ENCODE measurements at regions not wholly inside any gene's neighbourhood (a gene's known extent, or its start where the extent isn't known, plus 50 kb on each side); places are given as distances from the start of the nearest gene placed in this dataset.

- H3K4me3 ChIP-seq (IDR thresholded peaks at IDR 0.05; ENCODE audit: insufficient read depth, low read depth, low read length) = no peak overlapping the region
- H3K4me2 ChIP-seq = no peak overlapping the region
- H3K27ac ChIP-seq = no peak overlapping the region
- no peaks in the 10 kb centered on the region for H3K27me3 ChIP-seq (ENCODE audit: insufficient read depth, low read depth)
- H3K79me2 ChIP-seq (ENCODE audit: insufficient read depth, low read depth) = no peaks in the 10 kb centered on the region
- H3K36me3 ChIP-seq (ENCODE audit: insufficient read depth) = no peaks in the 10 kb centered on the region
- no peaks in the 10 kb centered on the region; the same call in 1 of the 2 replicates for H4K20me1 ChIP-seq (ENCODE audit: insufficient read depth)
- no peak overlapping the region for H2AFZ ChIP-seq (ENCODE audit: low read depth)
- TF ChIP-seq CTCF (conservative IDR thresholded peaks at IDR 0.05; ENCODE audit: low read depth, low read length) = no peak
- no peaks in the 10 kb centered on the region for H3K4me1 ChIP-seq (ENCODE audit: low read depth, poor library complexity, severe bottlenecking)
- H3K9ac ChIP-seq = no peak overlapping the region
Measured at GRCh38 chr1:98044071-98044697, 123.3 kb upstream of the DPYD start.

GRCh38 chr1:98035602-98036002 is 114.8 kb upstream of the DPYD start:
- TF ChIP-seq CTCF (conservative IDR thresholded peaks at IDR 0.05; ENCODE audit: low read depth, low read length) = no peak
- Histone ChIP-seq H2AFZ (ENCODE audit: low read depth) (no peak overlapping the region), H3K4me3 (IDR thresholded peaks at IDR 0.05; ENCODE audit: insufficient read depth, low read depth, low read length) (no peak overlapping the region), H3K4me1 (ENCODE audit: low read depth, poor library complexity, severe bottlenecking) (no peaks in the 10 kb centered on the region), H3K27me3 (ENCODE audit: insufficient read depth, low read depth) (no peaks in the 10 kb centered on the region), H3K27ac (no peak overlapping the region), H3K4me2 (no peak overlapping the region), H3K79me2 (ENCODE audit: insufficient read depth, low read depth) (no peaks in the 10 kb centered on the region), H4K20me1 (ENCODE audit: insufficient read depth) (no peaks in the 10 kb centered on the region; the same call in 1 of the 2 replicates), H3K36me3 (ENCODE audit: insufficient read depth) (no peaks in the 10 kb centered on the region), H3K9ac (no peak overlapping the region)

- Histone ChIP-seq H3K27me3 (ENCODE audit: insufficient read depth, low read depth) (no peaks in the 10 kb centered on the region), H3K79me2 (ENCODE audit: insufficient read depth, low read depth) (no peaks in the 10 kb centered on the region), H3K27ac (no peak overlapping the region), H4K20me1 (ENCODE audit: insufficient read depth) (no peaks in the 10 kb centered on the region), H3K4me3 (IDR thresholded peaks at IDR 0.05; ENCODE audit: insufficient read depth, low read depth, low read length) (no peak overlapping the region), H3K4me2 (no peak overlapping the region), H2AFZ (ENCODE audit: low read depth) (no peak overlapping the region), H3K4me1 (ENCODE audit: low read depth, poor library complexity, severe bottlenecking) (no peaks in the 10 kb centered on the region), H3K9ac (no peak overlapping the region), H3K36me3 (ENCODE audit: insufficient read depth) (no peaks in the 10 kb centered on the region)
- no peak for TF ChIP-seq CTCF (conservative IDR thresholded peaks at IDR 0.05; ENCODE audit: low read depth, low read length)
Measured at GRCh38 chr1:98034505-98034904, 113.7 kb upstream of the DPYD start.

- no peak for TF ChIP-seq CTCF (conservative IDR thresholded peaks at IDR 0.05; ENCODE audit: low read depth, low read length)
- H3K4me3 ChIP-seq (IDR thresholded peaks at IDR 0.05; ENCODE audit: insufficient read depth, low read depth, low read length) = no peak overlapping the region
Measured at GRCh38 chr1:98032958-98033357, 112.1 kb upstream of the DPYD start.

More at GRCh38 chr1:98032958-98033357, 112.1 kb upstream of the DPYD start:
- no peaks in the 10 kb centered on the region for H3K79me2 ChIP-seq (ENCODE audit: insufficient read depth, low read depth)
- H2AFZ ChIP-seq (ENCODE audit: low read depth) = no peak overlapping the region
- no peaks in the 10 kb centered on the region for H4K20me1 ChIP-seq (ENCODE audit: insufficient read depth)
- H3K27ac ChIP-seq = no peak overlapping the region
- H3K4me2 ChIP-seq = no peak overlapping the region
- H3K36me3 ChIP-seq (ENCODE audit: insufficient read depth) = no peaks in the 10 kb centered on the region
- no peak overlapping the region for H3K9ac ChIP-seq
- no peaks in the 10 kb centered on the region for H3K27me3 ChIP-seq (ENCODE audit: insufficient read depth, low read depth)
- no peaks in the 10 kb centered on the region for H3K4me1 ChIP-seq (ENCODE audit: low read depth, poor library complexity, severe bottlenecking)

Data from KMS-11 (cell line).